ENCODE measurements at regions not wholly inside any gene's neighbourhood (a gene's known extent, or its start where the extent isn't known, plus 50 kb on each side); places are given as distances from the start of the nearest gene placed in this dataset.
"Not testable (repeated sequence)": the region's sequence is repeated elsewhere in the genome, so short reads cannot be mapped to it uniquely, and the experiment has no call there.

DNA sequence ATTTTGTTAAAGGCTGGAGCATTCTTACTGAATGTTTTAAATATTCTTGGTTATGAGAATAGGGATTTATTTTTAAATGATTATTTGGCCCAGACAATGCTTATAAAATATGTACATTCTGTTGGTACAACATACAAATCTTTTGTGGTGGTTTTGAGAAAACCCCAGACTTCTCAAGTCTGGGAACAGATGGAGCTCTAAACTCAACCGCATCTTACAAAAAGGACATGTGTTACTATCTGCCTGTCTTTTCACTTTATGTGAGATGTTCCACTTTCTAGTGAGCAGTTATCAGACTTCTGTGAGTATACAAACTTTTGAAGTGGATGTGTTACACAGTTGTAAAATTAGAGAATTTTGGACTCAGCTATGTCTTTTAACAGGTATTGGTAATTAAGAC lies 135.5 kb upstream of the RBMS3 start:
- no peak for DNase-seq

DNA sequence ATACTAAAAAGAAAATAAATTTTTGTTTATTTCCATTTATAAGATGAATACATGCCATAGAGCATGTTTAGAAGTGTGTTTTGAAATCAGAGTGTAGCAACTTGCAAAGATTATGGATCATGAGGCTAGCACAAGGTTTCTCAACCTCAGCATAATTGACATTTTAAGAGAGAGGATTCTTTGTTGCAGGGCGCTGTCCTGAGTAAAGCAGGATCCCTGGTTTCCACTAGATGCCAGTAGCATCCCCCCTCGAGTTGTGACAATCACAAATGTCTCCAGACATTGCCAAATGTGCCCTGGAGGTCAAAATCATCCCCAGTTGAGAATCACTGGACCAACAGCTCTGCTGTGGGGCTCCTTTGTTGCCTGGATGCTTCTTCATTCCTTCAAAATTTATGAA lies 128.5 kb upstream of the RBMS3 start:
- DNase-seq = no peak

DNA sequence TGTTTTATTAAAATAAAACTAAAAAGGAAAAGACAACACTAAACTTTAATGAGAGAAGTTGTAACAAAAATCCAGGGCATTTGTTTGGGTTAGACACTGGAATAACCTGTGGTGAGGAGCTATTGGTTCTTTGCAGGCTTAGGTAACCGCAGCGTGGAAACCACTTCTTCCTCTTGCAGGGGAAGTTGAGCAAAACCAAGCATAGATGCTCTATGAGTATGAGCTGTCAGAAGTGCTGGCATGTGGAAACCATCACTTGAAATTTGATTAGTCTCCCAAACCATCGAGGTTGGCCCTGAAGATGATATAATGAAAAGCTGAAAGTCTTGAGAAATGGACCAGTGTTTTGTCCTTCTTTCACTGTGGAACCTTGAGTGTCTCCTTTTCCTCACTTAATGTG lies 127.1 kb upstream of the RBMS3 start:
- peak; percentile 93 for DNase-seq

DNA sequence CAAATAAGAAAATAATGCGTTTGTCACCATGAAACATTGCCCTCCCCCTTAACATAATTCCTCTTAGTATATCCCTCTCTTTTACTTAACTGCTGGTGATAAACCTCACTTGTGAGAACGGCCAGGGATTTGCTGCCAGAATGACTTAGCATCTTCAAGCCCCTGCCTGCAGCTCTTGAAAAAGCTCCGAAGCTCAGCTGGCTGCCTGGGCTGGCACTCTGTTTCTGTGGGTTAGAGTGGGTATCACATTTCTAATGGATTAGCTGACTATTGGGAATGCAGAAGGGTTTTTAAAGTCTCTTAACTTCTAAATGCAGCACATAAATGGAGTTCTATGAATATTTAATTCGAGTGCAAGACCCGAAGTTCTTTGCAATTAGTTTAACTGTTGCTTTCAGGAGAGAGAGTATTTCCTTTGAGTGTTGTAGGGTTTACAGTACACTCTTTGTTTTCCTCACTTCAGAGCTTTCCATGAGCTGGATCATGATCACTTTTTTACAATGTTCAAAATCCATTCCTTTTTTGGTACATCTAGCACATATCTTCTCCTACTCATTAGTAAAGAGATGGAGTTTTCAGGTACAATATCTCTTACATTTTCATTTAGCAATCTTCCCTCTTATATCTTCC lies 124.7 kb upstream of the RBMS3 start:
- DNase-seq = no peak

DNA sequence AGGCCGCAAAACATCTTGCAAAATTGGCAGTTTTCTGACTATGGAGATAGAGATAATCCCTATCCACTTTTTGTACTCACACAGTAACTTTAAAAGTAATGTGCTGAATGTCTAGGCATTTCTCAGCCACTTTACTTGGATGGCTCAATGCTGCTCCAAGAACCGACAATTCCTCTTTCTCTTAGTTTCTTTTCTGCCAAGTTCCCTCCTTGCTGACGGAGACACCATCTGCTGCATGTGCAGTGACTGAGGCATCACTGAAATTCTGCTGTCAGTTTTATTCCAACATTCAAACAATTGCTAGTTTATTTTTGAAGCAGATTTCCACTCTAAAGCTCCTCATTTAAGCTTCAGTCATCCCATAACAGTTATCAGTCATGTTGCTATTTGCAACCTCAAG lies 116.0 kb upstream of the RBMS3 start:
- no peak for DNase-seq

DNA sequence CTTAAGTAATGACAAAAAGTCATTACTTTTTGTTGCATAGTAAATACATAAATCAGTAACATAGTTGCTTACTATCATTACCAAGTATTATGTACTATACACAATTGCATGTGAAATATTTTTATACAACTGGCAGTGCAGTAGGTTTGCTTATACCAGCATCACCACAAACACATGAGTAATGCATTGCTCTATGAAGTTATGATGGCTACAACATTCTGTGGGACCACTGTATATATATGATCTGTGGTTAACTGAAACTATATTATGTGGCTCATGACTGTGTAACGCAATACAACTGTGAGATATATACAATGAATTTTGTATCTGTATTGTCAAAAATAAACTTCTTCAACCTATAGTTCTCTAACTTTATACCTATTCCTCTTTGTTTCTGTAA lies 113.7 kb upstream of the RBMS3 start:
- DNase-seq = no peak

DNA sequence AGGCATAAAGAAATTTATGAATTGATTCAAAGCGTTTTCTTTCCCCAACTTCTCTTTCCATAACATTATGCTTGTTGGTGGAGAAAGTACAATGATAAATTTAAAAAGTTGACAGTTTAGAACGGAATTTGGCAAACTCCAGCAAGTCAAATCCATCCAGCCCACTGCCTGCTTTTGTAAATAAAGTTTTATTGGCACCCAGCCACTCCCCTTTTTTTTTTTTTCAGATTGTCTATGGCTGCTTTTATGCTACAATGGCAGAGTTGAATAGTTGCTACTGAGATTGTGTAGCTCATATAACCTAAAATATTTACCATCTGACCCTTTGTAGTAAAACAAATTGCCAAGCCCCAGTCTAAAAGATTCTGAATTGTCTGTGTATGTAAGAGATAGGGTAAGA lies 112.8 kb upstream of the RBMS3 start:
- DNase-seq = no peak

DNA sequence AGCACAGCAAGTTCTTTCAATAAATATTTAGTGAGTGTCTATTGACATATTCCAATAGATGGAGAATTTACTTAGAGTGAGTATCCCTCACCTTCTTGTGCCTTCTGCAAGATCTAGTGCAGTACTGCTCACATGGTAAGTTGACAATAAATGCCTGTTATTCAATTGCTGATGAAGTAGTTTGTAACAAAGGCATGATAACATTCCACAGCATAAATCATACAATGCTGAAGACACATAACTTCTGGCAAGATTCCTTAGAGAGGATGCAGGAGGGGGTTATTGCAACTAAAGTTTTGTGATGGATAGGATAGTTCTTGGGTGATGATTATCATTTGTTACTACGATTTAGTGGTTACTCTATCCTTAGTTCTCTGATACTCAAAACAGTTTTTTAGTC lies 112.2 kb upstream of the RBMS3 start:
- DNase-seq = no peak

DNA sequence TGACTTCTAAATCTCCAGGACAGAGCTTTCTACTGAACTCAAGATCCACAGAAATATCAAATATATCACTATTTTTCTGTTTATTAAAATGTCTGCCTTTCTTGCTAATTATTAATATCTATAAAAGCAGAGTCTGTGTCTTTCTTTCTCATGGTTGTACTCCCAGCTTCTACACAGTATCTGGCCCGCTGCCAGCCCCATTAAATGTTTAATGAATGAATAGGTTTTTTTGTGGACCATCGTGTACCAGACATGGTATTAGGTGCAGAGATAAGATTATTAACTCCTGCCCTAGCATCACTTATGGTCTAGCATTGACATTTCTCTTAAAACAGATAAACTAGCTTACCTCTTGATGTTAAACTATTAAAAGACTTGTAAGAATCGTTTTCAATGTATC lies 111.4 kb upstream of the RBMS3 start:
- no peak for DNase-seq

DNA sequence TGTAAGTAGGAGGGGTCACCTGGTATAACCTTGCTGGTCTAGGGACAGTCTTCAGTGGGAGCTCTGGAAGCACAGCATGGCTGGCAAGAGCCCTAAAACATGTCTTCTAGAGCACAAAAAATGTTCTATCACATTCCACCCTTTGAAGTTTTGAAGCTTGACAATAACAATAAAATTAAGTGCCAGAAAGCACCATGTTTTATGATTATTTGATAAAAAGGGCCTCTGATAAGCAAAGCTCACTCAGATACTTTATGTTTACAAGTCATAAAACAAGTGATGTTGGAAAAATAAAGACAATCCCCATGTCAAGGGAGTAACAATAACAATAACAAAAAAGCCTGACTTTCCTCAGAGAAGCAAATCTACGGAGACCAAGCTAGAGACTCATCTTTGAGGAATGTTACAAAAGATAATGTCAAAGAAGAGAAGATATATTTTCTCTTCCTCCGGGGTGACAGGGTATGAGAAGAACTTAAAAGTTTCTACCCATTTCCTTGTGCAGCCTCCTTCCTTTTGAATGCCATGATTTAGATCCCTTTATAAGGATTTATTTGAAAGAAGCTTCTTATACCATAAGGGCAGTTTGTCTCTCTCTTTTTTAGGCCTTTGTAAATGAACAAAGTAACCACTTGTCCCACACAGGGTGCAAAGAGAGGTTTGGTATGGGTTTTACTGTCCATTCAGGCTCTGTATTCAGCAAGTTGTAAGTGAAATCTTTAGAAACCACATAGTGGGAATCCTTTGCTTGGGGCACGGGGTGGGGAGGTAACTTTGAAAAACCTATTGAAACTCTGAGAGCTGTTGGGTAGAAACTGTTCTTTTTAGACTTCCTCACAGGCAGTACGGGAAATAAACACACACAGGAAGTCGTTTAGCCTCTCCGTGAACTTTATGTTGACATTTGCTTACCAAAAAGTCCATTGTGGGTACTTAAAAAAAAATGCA lies 109.6 kb upstream of the RBMS3 start:
- no peak for DNase-seq

DNA sequence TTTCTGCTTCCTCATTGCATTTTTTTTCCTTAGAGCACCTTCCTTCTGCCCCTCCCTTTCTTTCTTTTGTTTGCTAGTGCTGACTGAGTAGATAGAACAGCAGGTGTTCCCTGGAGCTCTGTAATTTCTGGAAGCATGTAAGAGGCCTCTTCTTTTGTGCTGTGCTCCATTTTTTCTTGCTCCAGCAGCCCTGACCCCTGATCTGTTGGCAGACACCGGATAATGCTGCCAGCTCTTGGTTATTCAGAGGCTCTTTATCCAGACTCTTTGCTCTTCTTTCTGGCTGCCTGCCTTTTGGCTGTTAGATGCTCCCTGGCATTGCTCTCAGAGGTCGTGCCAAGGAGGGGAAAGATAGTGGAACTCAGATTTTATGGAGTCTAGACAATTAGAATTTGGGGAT lies 104.4 kb upstream of the RBMS3 start:
- DNase-seq = no peak

DNA sequence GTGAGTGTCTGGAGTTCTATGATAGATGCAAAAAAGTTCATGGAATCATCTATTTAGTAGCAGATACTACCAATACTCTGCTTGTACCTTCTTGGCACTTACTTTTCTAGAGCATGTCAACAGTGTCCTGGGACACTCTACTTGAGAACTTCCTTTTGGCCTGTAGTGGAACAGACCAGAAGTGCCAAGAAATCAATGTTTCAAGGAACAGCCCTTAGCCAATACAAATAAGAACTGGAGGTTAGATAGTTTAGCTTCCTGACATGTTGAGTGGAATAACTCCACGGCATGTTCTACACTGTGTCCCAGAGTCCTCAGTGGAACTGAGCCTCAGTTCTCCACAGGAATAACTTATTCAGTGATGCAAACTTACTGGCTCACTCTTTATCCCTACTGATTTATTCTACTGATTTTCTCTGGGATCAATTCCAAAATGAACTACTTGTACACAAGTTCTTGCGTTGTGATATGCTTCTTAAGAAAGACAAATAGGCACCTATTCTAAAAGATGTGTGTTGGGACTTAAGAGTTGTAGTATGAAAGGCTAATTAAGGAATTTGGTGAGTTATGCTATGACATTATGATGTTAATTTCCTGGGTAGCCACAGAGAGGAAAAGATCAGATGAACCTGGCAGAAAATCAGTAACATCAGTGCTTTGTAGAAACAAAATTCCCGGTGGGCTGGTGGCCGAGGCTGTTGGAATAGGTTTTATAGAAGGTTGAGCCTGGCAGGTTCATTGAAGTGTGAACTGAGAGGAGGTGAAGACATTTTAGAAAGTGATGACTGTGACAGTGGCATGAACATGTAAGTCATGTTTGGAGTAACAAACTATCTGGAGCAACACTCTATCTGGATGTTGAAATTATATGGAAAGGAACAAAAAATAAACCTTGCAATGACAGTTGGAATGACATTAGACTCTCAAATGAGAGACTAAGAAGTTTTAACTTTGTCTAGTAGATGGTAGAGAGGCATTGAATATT lies 101.8 kb upstream of the RBMS3 start:
- no peak for DNase-seq

DNA sequence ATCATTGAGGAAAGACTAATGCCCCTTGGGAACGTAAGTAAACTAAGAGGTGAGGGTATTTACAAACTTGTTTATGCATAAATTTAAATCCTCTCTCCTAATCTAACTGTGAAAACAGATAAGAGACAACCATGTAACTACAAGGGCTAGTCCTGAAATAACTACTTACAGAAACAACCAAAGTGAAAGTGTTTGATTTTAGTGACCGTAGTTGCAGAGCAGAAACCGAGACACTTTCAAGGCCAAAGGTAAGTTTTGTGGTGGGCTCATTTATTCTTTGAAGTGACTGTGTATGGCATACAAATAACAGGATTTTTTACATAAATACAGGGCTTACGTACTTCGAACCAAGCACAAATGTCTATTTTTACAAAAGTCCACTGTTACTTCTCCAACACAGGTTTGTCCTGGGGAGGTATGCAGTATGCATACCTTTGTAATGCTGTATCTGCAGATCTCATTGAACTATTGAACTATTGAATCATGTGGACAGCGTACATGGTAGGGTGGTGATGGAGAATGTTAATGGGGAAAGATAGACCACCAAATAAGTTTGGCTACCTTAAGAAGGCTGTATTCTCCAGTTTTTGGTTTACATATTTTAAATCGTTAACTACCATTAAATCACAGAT lies 99.6 kb upstream of the RBMS3 start:
- DNase-seq = no peak

DNA sequence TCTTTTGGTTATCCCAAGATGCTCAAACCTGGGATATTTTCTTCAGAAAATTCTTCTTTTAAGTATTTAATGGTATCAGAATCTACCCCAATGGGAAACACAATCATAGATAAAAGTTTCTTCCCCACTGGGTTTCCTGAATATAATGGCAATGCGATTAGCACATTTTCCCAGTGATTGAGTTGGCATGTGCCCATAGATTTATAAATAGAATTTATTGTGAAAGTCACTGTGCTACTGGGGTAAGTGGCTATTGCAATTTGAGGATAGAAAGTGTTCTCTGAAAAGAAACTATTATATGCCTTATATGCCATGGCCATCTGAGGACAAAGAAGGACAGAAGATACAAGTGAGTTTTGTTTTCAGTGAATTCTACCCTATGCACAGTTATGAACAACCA lies 99.0 kb upstream of the RBMS3 start:
- DNase-seq = no peak

DNA sequence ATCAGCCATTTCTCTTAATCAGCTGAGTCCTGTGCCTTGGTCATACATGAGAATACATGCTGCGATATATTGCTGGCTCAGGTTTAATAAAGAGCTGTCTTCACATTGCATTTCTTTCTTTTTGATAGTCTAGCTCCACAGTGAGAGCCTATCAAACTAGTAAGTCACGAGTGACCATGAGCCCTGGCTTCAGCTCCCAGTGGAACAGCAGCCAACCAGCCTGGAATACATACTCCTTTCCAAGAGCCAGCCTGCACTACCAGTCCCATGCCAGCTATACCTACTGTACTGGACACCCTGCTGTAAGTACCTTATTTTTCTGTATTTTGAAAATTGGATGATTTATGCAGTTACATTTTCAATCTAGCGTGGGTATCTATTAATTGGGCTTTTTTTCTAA lies 98.0 kb upstream of the RBMS3 start:
- not testable (repeated sequence) for DNase-seq

DNA sequence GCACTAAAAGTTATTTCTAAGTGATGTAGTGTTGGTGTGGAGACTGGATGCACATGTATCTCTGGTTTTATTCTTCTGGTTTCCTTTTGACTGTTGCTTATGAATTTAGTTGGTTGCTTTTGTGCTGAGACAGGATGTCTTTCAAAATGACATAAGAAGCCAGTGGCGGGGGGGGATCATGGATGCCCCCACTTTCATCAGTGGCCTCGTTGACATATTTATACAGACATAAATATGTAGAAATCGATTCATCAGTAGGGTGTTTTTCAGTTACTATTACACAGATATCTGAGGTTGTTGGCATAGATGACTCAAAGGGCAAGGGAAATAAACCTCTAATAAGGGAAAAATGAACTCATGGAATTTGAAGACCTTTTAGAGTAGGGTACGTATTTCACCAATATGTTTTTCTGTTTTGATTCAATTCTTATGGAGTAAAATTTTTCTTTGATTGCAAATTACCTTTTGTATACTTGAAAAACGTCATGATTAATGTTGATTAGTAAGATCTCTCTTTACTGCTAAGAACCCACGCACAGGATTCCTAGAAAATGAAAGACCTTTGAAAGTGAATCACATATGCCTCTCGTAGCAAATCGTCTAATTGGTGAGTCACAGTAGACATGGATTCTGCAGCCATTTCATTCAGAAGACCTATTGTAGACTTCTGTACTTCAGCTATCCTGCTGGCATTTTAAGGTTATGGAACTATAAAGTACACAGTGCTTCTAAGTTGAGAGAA lies 97.4 kb upstream of the RBMS3 start:
- DNase-seq = no peak

DNA sequence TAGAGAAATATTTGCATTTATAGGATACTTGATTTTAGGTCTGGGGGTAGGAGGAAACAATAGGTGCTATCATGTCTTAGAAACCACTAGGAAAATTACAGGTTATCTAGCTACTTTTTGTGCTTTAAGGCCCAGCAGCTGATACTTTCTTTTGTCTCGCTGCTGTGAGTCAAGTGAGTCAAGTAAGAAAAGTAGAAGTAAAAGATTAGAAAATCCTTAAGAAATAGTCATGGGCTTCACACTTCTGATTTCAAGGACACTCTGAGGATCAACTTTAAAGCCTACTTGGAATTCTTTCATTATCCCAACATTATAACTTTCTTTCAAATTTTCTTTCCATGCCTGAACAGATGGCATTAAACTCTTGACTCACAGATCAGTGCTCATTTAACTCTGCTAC lies 95.2 kb upstream of the RBMS3 start:
- no peak for DNase-seq

DNA sequence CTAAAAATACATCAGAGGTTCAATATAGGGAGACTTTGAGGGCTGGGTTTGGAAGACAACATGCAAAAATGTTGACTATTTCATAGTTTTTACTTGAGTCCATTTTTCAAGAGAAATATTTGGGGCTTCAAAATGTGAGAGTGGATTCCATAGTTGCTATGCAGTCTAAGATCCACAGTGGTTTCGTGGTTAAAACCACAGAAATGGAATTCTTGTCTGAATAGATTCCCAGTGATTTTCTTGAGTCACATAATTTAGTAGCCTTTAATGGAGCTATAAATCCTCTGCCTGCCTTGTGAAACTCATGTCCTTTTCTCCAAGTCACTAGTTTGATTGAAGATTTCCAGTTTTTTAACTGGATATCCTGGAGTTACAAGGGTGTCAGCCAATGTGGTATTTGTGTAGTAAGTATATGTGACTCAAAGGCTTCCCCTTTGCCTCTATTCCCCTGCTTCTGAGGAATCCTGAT lies 94.7 kb upstream of the RBMS3 start:
- peak in 1 of 2 experiments; percentile 2 for DNase-seq

DNA sequence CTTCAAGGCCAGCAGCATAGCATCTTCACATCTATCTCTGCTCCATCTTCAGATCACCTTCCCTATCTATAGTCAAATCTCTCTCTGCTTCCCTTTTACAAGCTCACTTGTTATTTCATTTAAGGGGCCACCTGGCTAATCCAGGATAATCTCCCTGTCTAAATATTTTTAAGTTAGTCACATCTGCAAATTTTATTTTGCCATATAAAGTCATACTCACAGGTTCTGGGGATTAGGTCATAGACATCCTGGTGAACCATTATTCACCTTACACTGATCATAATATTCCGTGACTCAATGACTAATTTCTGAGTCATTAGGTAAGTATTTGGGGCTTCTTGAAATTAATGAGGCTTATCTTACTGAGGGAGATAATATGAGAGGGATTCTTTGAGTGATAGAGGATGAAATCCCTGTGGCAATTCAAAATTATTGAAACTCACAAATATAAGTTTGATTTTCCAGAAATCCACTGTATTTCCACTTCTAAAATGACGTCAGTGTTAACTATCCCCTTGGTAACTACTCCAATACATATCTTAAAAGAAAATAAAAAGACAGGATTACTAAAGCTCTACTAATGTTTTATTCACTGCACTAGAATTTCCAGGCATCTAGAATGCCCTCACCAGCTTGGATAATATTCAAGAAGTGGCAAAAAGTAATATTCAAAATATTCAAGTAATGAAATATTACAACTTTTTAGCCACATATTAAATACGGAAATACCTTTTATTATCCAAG lies 93.7 kb upstream of the RBMS3 start:
- DNase-seq = no peak

DNA sequence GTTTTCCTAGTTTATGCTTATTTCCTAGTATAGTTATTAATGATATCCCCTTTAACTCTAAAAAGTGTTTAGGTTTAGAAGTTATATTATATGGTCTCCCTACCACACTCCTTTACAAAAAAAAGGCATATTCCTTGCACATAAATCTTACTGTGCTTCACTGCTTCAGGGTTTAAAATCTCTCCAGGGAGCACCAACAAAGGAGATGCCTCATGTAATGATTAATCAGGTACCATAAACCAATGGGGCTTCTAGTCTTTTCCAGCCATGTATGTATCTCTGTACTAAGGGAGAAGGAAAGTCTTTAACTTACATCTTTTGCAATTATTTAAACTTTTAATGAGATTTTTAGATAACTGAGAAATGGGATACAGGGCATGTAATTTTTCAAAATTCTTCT lies 91.5 kb upstream of the RBMS3 start:
- DNase-seq = no peak

DNA sequence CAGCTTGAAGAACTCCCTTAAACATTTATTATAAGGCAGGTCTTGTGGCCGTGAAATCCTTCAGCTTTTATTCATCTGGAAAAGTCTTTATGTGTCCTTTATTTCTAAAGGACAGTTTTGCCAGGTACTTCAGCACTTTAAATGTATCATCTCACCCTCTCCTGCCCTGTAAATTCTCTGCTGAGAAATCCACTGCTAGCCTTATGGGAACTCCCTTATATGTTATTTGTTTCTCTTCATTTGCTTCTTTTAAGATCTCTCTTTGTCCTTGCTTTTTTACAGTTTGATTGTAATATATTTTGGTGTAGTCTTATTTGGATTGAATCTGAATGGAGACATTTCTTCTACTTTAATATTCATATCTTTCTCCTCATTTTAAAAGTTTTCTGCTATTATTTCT lies 86.7 kb upstream of the RBMS3 start:
- DNase-seq = no peak

Measured in Kasumi-1 (cell line).